ENCODE measurements at regions not wholly inside any gene's neighbourhood (a gene's known extent, or its start where the extent isn't known, plus 50 kb on each side); places are given as distances from the start of the nearest gene placed in this dataset.

DNA sequence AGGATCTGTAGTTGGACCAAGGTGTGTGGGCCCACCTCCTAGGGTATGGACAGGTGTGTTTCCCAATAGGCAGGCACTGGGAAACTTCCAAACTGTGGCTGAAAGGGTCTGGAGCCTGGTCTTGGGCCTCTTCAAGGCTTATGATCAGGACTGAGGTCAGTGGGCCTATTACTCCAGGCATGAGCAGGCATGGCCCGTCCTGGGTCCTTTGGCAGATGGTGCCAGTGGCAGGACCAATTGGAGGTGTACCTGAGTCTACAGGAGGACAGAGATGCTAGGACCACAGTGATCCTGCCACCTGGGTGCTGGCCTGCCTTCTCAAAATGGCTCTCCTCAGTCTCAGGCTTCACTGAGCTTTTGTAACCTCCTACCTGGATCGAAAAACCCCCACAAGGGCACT, 95.4 kb downstream of the RAB18 start:
- ATAC-seq, result no peak
- H3K27me3 ChIP-seq, result no peaks in the 10 kb centered on the region
- H3K36me3 ChIP-seq, result no peaks in the 10 kb centered on the region
- intact Hi-C loops (cut with DNase I), result no loop called here
- H3K4me3 ChIP-seq, result no peak overlapping the region
- H3K4me1 ChIP-seq, result no peaks in the 10 kb centered on the region
- H3K9me3 ChIP-seq, result peaks cover 0 to 5% of the 10 kb centered on the region in 2 donors
- TF ChIP-seq, protein P1, sequence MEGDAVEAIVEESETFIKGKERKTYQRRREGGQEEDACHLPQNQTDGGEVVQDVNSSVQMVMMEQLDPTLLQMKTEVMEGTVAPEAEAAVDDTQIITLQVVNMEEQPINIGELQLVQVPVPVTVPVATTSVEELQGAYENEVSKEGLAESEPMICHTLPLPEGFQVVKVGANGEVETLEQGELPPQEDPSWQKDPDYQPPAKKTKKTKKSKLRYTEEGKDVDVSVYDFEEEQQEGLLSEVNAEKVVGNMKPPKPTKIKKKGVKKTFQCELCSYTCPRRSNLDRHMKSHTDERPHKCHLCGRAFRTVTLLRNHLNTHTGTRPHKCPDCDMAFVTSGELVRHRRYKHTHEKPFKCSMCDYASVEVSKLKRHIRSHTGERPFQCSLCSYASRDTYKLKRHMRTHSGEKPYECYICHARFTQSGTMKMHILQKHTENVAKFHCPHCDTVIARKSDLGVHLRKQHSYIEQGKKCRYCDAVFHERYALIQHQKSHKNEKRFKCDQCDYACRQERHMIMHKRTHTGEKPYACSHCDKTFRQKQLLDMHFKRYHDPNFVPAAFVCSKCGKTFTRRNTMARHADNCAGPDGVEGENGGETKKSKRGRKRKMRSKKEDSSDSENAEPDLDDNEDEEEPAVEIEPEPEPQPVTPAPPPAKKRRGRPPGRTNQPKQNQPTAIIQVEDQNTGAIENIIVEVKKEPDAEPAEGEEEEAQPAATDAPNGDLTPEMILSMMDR (IDR thresholded peaks at IDR 0.05), result no peak
- no peak for DNase-seq
- no peak overlapping the region for H3K27ac ChIP-seq

DNA sequence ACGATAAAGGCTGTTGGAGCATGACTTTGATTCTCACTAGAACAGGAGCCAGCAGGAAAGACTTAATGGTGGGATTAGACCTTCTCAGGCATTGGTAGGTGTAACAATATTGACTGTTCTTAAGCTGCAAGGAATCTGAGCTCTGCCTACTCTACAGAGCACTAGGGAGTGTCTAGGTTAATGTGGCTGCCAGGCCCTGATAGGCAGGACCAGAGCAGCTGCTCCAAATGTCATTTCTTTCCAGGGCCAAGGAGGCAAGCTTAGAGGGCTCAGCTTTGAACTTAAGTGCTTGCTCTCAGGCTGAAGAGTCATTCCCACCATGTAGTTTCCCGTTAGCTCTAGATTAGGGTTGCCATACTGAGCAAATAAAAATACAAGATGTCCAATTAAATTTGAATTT, 96.8 kb downstream of the RAB18 start:
- intact Hi-C loops (cut with DNase I), result no loop called here
- H3K4me1 ChIP-seq, result no peaks in the 10 kb centered on the region
- no peaks in the 10 kb centered on the region for H3K36me3 ChIP-seq
- TF ChIP-seq, protein P1 (IDR thresholded peaks at IDR 0.05), result no peak
- no peak overlapping the region for H3K27ac ChIP-seq
- no peak overlapping the region for H3K4me3 ChIP-seq
- H3K27me3 ChIP-seq, result no peaks in the 10 kb centered on the region
- ATAC-seq, result peak; percentile 99
- DNase-seq, result peak in 1 of 4 donors; percentile 3
- no peaks in the 10 kb centered on the region for H3K9me3 ChIP-seq

DNA sequence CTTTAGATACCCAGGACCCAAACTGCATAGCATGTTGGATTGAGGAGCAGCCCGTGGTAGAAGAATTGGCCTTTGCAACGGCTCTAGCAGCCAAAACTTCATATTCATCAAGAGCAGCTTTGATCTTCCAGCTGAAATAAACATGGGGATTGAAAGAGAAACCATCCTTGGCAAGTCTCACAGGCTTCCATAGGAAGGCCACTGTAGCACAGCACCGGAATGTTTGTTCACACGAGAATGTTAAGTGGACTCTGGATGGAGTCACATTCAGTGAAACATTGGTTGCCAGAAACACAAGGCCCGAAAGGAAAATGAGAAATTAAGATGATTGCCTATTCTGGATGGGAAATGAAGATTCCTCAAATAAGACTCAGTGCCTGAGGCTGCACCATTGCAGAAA, 97.4 kb downstream of the RAB18 start:
- TF ChIP-seq, protein P1 (IDR thresholded peaks at IDR 0.05), result no peak
- DNase-seq (peak in 1 of 4 donors; percentile 36), ATAC-seq (peak; percentile 61)
- intact Hi-C loops (cut with DNase I), result no loop called here
- no peaks in the 10 kb centered on the region for H3K4me1 ChIP-seq
- H3K4me3 ChIP-seq, result no peak overlapping the region
- H3K9me3 ChIP-seq, result no peaks in the 10 kb centered on the region
- H3K27me3 ChIP-seq, result no peaks in the 10 kb centered on the region
- H3K27ac ChIP-seq, result no peak overlapping the region
- H3K36me3 ChIP-seq, result no peaks in the 10 kb centered on the region

DNA sequence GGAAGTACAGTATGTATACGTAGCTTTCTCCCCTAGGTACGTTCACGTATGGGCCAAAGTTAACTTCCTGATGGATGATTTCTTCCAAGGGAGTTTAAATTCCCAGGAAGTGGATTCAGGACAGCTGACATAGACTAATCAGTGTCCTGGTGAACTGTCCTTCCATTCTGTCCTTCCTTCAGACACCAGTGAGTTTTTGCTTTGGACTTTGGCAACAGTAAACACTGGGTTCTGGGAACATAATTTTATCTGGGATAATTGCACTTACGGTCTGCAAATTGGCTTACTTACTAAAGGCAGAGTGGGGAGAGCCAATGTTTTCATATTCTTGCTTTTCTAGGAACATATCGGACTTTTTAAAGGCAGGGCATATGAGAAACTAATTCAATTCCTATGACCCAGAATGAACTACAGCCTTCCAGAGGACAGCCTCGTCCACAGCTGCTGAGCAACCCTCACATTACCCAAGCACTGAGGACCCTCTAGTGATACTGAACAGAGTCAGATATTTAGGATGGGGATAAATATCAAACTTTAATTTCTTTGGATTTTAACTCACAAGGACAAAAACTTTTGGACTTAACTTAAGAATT, 97.9 kb downstream of the RAB18 start:
- Histone ChIP-seq H3K4me3 (no peak overlapping the region), H3K27ac (no peak overlapping the region), H3K9me3 (no peaks in the 10 kb centered on the region), H3K4me1 (no peaks in the 10 kb centered on the region), H3K36me3 (no peaks in the 10 kb centered on the region), H3K27me3 (no peaks in the 10 kb centered on the region)
- ATAC-seq (no peak), DNase-seq (no peak)
- intact Hi-C loops (cut with DNase I), result no loop called here
- TF ChIP-seq, protein P1 (IDR thresholded peaks at IDR 0.05), result no peak

DNA sequence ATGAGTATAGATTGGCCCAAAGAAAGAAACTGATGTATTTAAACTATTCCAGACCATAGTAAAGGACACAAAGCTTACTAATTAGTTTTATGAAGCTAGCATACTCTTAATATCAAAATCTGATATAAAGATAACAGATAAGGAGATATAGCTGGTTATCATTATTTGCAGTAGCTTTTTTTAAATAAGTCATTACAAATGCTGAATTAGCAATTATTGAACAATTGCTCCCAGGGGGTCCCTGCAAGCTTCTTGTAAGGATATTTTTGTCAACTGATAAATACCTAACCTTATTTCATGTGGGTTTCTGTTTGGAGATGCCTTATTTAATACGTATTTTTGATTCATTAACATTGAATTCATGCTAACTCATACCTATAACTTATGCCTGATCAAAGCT, 99.0 kb downstream of the RAB18 start:
- H3K9me3 ChIP-seq, result no peaks in the 10 kb centered on the region

More for the DNA sequence above, 99.0 kb downstream of the RAB18 start:
- DNase-seq, result no peak
- no peaks in the 10 kb centered on the region for H3K4me1 ChIP-seq
- no peaks in the 10 kb centered on the region for H3K36me3 ChIP-seq
- H3K27ac ChIP-seq, result no peak overlapping the region
- H3K27me3 ChIP-seq, result no peaks in the 10 kb centered on the region
- TF ChIP-seq, protein P1 (IDR thresholded peaks at IDR 0.05), result no peak
- intact Hi-C loops (cut with DNase I), result no loop called here
- H3K4me3 ChIP-seq, result no peak overlapping the region
- ATAC-seq, result no peak

Measured in left lung (tissue), 4 donors.